HT1080 (cell line): ENCODE measurements at regions not wholly inside any gene's neighbourhood (a gene's known extent, or its start where the extent isn't known, plus 50 kb on each side); places are given as distances from the start of the nearest gene placed in this dataset.

Experiments used
- DNase-seq: peaks from one replicate; pipeline ENCODE4 v3.0.0-alpha.2; 2015; ENCODE audit warnings: low read depth

DNA sequence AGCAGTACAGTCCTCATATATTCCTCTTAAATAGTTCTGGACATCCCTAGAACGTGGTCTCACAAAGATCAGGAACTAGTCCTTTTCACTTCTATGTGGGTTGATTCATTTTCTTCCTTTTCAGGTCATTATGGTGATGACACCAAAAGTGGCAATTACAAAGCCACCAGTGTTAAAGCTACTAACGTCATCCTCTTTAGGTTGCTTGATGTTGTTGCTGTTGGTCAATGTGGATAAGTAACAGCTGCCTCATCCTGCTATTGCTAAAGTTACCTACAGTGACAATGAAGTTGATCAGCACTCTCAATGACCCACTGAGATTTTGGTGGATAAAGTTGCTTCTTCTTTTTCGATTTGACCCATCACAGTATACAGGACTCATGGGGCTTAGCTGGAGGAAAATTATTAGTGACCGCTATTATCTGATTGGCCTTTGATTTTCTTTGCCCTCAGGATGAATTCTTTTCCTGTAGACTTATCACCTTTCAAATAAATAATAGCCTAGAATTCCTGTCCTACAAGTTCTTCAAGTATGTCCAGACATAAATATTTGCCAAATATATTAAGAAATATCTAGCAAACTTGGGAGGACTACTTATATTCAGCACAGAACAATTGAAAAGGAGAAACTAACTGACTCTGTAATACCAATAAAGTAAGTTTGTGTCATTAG lies 54.0 kb upstream of the ATP2B1 start:
- no peak for DNase-seq

DNA sequence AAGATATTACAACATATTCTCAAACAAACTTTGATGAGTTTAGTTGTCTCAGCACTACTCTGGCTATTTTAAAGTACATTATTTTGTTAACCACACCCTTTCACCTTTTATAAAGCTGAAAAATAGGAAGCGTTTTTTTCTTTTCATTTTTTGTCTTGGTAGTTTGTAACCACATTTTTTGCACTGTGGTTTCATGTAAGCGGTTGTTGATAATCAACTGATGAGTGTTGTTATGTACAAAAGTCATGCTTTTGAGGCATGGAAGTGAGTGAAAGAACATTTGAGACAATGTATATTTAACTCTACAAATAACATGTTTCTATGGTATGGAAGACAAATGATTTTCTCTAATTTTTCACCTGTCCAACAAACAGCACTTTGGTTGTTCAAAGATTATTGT lies 52.1 kb upstream of the ATP2B1 start:
- no peak for DNase-seq
